K562 (cell line): ENCODE measurements at regions not wholly inside any gene's neighbourhood (a gene's known extent, or its start where the extent isn't known, plus 50 kb on each side); places are given as distances from the start of the nearest gene placed in this dataset.

ENCODE experiments used
- ATAC-seq: fragments of 200-7000 bp; cut with Tn5 transposase; 3 replicates; pipeline ENCODE4 v1.9.1; 2020; ENCODE audit warnings: moderate library complexity
- BruUV-seq: library from RNA; stranded (reverse); fragments of 400-500 nt; replicated peaks from 2 replicates; lab custom pipeline; 2021; lab: Mats Ljungman, UMichigan
- CTCF ChIA-PET: fragments of 300-600 bp; formaldehyde crosslinking; extraction: SDS; loops from one replicate; lab custom pipeline; 2021; ENCODE audit warnings: low intra/inter-chr PET ratio; lab: Yijun Ruan, JAX
- POLR2A ChIA-PET: fragments of 300-600, 350-650 bp; sonication (Branson Sonifier 250); formaldehyde crosslinking; extraction: SDS; loops from one replicate; lab custom pipeline; 2021; ENCODE audit warnings: antibody characterized with exemption, inconsistent platforms; lab: Yijun Ruan, JAX
- DNase-seq, 4 experiments: peaks; one replicate each; pipeline versions ENCODE4 v3.0.0 to v3.0.0-alpha.2; 2011 to 2018; ENCODE audit warnings: low spot score in 3 of 4, mixed read lengths in 3 of 4; ENCODE audit errors: extremely low read depth in 1 of 4
- FAIRE-seq: peaks from 2 replicates; lab custom pipeline; 2011; peaks lifted over from hg19 to GRCh38; lab: Jason Lieb, UNC
- H2AFZ ChIP-seq: 2 replicates; pipeline ENCODE4 v1.6.0; 2011; ENCODE audit warnings: low read depth, low read length, control low read depth, inconsistent platforms
- H3K27ac ChIP-seq: fragments of 200-600 bp; 3 replicates; pipeline ENCODE4 v1.8.0; 2011; ENCODE audit warnings: low read depth, mild to moderate bottlenecking, control low read depth, inconsistent platforms, low read length, moderate library complexity, mixed read lengths; ENCODE audit errors: extremely low read depth
- H3K27me3 ChIP-seq, 2 experiments: fragments of 300-600 bp in 1 of 2; 2 replicates in 1 of 2; 3 replicates in 1 of 2; pipeline versions ENCODE4 v1.6.0 to v1.8.0; 2011; ENCODE audit warnings: inconsistent platforms in 2 of 2, low read length in 2 of 2, mild to moderate bottlenecking in 1 of 2, mixed read lengths in 1 of 2, moderate library complexity in 1 of 2; ENCODE audit not compliant: control insufficient read depth in 2 of 2, insufficient read depth in 2 of 2
- H3K36me3 ChIP-seq: fragments of 300-600 bp; 3 replicates; pipeline ENCODE4 v1.8.0; 2011; ENCODE audit warnings: mild to moderate bottlenecking, low read length, inconsistent platforms; ENCODE audit not compliant: control insufficient read depth, insufficient read depth
- H3K4me1 ChIP-seq, 2 experiments: fragments of 200-600 bp in 1 of 2; replicated peaks in 1 of 2; 2 replicates in 1 of 2; 3 replicates in 1 of 2; pipeline versions ENCODE4 v1.5.1 to v1.8.0; 2011; ENCODE audit warnings: inconsistent platforms in 2 of 2, low read length in 2 of 2, mild to moderate bottlenecking in 1 of 2, mixed read lengths in 1 of 2, moderate library complexity in 1 of 2; ENCODE audit not compliant: control insufficient read depth in 2 of 2, insufficient read depth in 2 of 2
- H3K4me2 ChIP-seq: 2 replicates; pipeline ENCODE4 v1.6.1; 2011; ENCODE audit warnings: low read length, control low read depth, inconsistent platforms, mixed read lengths; ENCODE audit not compliant: insufficient read depth
- H3K4me3 ChIP-seq: fragments of 200-600 bp; sonication (generic), shearing (Covaris generic); 2 replicates; pipeline ENCODE4 v1.5.1; 2016; ENCODE audit warnings: control low read depth, inconsistent platforms
- H3K79me2 ChIP-seq: fragments of 200-600 bp; 3 replicates; pipeline ENCODE4 v1.8.0; 2011; ENCODE audit warnings: low read length, inconsistent platforms; ENCODE audit not compliant: control insufficient read depth, insufficient read depth
- H3K9ac ChIP-seq, 2 experiments: 2 replicates each; pipeline versions ENCODE4 v1.6.0 to v1.6.1; 2011; ENCODE audit warnings: low read depth in 2 of 2, low read length in 2 of 2, control low read depth in 1 of 2, inconsistent platforms in 1 of 2, mild to moderate bottlenecking in 1 of 2, mixed read lengths in 1 of 2; ENCODE audit not compliant: insufficient read depth in 1 of 2
- H3K9me1 ChIP-seq: one replicate; pipeline ENCODE4 v1.6.0; 2011; ENCODE audit warnings: inconsistent platforms, mild to moderate bottlenecking, low read length, moderate library complexity; ENCODE audit not compliant: control insufficient read depth, insufficient read depth
- H3K9me3 ChIP-seq: replicated peaks from 2 replicates; pipeline ENCODE4 v1.5.1; 2011; ENCODE audit warnings: low read depth, low read length, inconsistent platforms; ENCODE audit not compliant: control insufficient read depth, insufficient read depth
- H4K20me1 ChIP-seq: replicated peaks from 2 replicates; pipeline ENCODE4 v1.6.1; 2011; ENCODE audit warnings: low read length, inconsistent platforms, mixed read lengths; ENCODE audit not compliant: control insufficient read depth, insufficient read depth
- CAMTA2 ChIP-seq: fragments of 250-450 bp; sonication (Bioruptor Pico); conservative IDR thresholded peaks from 2 replicates; pipeline ENCODE4 v1.5.1; 2022
- KLF10 ChIP-seq: fragments of 250-450 bp; sonication (Bioruptor Pico); IDR thresholded peaks from 2 replicates; pipeline ENCODE4 v1.6.1; 2021; ENCODE audit warnings: matching md5 sums
- ZC3H8 ChIP-seq: fragments of 450-650 bp; IDR thresholded peaks from 2 replicates; pipeline ENCODE4 v1.6.1; 2017
- ZNF668 ChIP-seq: fragments of 250-450 bp; sonication (Bioruptor Pico); IDR thresholded peaks from 2 replicates; pipeline ENCODE4 v1.8.0; 2022; ENCODE audit warnings: mild to moderate bottlenecking, inconsistent platforms
- WGBS: fragments of 100-300 bp; shearing (Covaris generic); methylation state at CpG from one replicate; pipeline ENCODE4 v1.1.6; 2016; ENCODE audit warnings: low coverage, mixed read lengths; ENCODE audit not compliant: insufficient coverage; ENCODE audit errors: missing lambda C conversion rate; 5-methylcytosine and 5-hydroxymethylcytosine counted together
- in situ Hi-C: fragments of 300-500 bp; cut with MboI; formaldehyde crosslinking; loops from 4 replicates; pipeline ENCODE4 v1.15.0; 2018; ENCODE audit warnings: inconsistent platforms, mixed read lengths
- intact Hi-C: fragments of 100-400 bp; cut with micrococcal nuclease; formaldehyde crosslinking; loops from 2 replicates; pipeline ENCODE4 v1.14.2; 2022
- TF ChIP-seq, protein P1 (sequence below): sonication (generic); formaldehyde crosslinking; IDR thresholded peaks from 2 replicates; pipeline ENCODE4 v1.8.0; 2022; ENCODE audit warnings: mild to moderate bottlenecking, missing genetic modification reagents
- TF ChIP-seq, protein P2 (sequence below): fragments of 450-650 bp; conservative IDR thresholded peaks from 2 replicates; pipeline ENCODE4 v1.6.1; 2016; ENCODE audit warnings: missing genetic modification characterization, low read depth, mild to moderate bottlenecking, missing compliant biosample characterization, moderate library complexity
- TF ChIP-seq, protein P3 (sequence below): IDR thresholded peaks from 2 replicates; pipeline ENCODE4 v1.6.1; 2016; ENCODE audit warnings: missing genetic modification characterization, missing compliant biosample characterization
- TF ChIP-seq, protein P4 (sequence below): fragments of 150-350 bp; IDR thresholded peaks from 2 replicates; pipeline ENCODE4 v1.6.1; 2014; ENCODE audit warnings: low read depth, mild to moderate bottlenecking, low read length, borderline replicate concordance

DNA sequence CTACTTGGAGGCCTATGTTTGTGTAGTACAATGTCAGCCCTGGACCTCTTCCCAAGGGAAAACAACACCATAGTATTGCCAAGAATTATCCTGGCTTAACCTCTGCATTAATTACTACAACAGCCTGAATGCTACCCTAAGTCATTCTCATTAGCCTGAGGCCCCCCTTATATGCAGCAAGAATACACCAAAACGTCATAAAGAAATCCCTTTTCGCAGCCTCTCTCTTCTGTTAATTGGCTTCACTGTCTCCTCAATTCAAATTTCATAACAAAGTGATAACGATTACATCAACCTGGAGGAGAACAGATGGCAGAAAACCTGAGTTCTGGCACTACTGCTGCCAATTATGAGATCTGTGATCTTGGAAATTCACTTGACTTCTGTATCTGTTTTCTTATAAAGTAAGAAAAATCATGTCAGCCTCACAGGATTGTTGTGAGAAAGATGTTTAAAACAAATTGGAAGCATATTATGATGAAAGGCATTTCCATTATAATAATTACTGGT is 1663.1 kb downstream of the STIM2 start:
- H3K27ac ChIP-seq, result no peak overlapping the region
- H3K9ac ChIP-seq, result no peak overlapping the region
- H3K9me1 ChIP-seq, result no peaks in the 10 kb centered on the region
- no peaks in the 10 kb centered on the region for H4K20me1 ChIP-seq
- DNase-seq, result no peak
- no peaks in the 10 kb centered on the region for H3K4me1 ChIP-seq
- ChIA-PET POLR2A (no interaction called here), CTCF (no interaction called here)
- H3K27me3 ChIP-seq, result no peaks in the 10 kb centered on the region
- no peaks in the 10 kb centered on the region for H3K79me2 ChIP-seq
- intact Hi-C loops, result no loop called here
- no peaks in the 10 kb centered on the region for H3K9me3 ChIP-seq
- TF ChIP-seq, protein P1, sequence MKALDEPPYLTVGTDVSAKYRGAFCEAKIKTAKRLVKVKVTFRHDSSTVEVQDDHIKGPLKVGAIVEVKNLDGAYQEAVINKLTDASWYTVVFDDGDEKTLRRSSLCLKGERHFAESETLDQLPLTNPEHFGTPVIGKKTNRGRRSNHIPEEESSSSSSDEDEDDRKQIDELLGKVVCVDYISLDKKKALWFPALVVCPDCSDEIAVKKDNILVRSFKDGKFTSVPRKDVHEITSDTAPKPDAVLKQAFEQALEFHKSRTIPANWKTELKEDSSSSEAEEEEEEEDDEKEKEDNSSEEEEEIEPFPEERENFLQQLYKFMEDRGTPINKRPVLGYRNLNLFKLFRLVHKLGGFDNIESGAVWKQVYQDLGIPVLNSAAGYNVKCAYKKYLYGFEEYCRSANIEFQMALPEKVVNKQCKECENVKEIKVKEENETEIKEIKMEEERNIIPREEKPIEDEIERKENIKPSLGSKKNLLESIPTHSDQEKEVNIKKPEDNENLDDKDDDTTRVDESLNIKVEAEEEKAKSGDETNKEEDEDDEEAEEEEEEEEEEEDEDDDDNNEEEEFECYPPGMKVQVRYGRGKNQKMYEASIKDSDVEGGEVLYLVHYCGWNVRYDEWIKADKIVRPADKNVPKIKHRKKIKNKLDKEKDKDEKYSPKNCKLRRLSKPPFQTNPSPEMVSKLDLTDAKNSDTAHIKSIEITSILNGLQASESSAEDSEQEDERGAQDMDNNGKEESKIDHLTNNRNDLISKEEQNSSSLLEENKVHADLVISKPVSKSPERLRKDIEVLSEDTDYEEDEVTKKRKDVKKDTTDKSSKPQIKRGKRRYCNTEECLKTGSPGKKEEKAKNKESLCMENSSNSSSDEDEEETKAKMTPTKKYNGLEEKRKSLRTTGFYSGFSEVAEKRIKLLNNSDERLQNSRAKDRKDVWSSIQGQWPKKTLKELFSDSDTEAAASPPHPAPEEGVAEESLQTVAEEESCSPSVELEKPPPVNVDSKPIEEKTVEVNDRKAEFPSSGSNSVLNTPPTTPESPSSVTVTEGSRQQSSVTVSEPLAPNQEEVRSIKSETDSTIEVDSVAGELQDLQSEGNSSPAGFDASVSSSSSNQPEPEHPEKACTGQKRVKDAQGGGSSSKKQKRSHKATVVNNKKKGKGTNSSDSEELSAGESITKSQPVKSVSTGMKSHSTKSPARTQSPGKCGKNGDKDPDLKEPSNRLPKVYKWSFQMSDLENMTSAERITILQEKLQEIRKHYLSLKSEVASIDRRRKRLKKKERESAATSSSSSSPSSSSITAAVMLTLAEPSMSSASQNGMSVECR (CRISPR knock-in tag), result no peak
- TF ChIP-seq, protein P2, sequence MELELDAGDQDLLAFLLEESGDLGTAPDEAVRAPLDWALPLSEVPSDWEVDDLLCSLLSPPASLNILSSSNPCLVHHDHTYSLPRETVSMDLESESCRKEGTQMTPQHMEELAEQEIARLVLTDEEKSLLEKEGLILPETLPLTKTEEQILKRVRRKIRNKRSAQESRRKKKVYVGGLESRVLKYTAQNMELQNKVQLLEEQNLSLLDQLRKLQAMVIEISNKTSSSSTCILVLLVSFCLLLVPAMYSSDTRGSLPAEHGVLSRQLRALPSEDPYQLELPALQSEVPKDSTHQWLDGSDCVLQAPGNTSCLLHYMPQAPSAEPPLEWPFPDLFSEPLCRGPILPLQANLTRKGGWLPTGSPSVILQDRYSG, result no peak
- TF ChIP-seq CAMTA2 (CRISPR knock-in tag), result no peak
- no peak for TF ChIP-seq KLF10 (CRISPR knock-in tag)
- TF ChIP-seq ZNF668 (CRISPR knock-in tag), result no peak
- TF ChIP-seq, protein P3, sequence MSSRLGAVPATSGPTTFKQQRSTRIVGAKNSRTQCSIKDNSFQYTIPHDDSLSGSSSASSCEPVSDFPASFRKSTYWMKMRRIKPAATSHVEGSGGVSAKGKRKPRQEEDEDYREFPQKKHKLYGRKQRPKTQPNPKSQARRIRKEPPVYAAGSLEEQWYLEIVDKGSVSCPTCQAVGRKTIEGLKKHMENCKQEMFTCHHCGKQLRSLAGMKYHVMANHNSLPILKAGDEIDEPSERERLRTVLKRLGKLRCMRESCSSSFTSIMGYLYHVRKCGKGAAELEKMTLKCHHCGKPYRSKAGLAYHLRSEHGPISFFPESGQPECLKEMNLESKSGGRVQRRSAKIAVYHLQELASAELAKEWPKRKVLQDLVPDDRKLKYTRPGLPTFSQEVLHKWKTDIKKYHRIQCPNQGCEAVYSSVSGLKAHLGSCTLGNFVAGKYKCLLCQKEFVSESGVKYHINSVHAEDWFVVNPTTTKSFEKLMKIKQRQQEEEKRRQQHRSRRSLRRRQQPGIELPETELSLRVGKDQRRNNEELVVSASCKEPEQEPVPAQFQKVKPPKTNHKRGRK, result no peak
- TF ChIP-seq, protein P4, sequence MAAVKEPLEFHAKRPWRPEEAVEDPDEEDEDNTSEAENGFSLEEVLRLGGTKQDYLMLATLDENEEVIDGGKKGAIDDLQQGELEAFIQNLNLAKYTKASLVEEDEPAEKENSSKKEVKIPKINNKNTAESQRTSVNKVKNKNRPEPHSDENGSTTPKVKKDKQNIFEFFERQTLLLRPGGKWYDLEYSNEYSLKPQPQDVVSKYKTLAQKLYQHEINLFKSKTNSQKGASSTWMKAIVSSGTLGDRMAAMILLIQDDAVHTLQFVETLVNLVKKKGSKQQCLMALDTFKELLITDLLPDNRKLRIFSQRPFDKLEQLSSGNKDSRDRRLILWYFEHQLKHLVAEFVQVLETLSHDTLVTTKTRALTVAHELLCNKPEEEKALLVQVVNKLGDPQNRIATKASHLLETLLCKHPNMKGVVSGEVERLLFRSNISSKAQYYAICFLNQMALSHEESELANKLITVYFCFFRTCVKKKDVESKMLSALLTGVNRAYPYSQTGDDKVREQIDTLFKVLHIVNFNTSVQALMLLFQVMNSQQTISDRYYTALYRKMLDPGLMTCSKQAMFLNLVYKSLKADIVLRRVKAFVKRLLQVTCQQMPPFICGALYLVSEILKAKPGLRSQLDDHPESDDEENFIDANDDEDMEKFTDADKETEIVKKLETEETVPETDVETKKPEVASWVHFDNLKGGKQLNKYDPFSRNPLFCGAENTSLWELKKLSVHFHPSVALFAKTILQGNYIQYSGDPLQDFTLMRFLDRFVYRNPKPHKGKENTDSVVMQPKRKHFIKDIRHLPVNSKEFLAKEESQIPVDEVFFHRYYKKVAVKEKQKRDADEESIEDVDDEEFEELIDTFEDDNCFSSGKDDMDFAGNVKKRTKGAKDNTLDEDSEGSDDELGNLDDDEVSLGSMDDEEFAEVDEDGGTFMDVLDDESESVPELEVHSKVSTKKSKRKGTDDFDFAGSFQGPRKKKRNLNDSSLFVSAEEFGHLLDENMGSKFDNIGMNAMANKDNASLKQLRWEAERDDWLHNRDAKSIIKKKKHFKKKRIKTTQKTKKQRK, result no peak
- no peak for TF ChIP-seq ZC3H8
- no peak for ATAC-seq
- H2AFZ ChIP-seq, result no peak overlapping the region
- H3K4me3 ChIP-seq, result no peak overlapping the region
- 0% methylated on average over 3 of the region's 3 CpGs for WGBS
- H3K4me2 ChIP-seq, result no peak overlapping the region
- FAIRE-seq, result no peak
- in situ Hi-C loops, result no loop called here
- H3K36me3 ChIP-seq, result no peaks in the 10 kb centered on the region
- no TSS peak for BruUV-seq
